Gastroesophageal sphincter (tissue), 4 donors: ENCODE measurements at regions not wholly inside any gene's neighbourhood (a gene's known extent, or its start where the extent isn't known, plus 50 kb on each side); places are given as distances from the start of the nearest gene placed in this dataset.
"Not testable (repeated sequence)": the region's sequence is repeated elsewhere in the genome, so short reads cannot be mapped to it uniquely, and the experiment has no call there.

Source experiments
- ATAC-seq: fragments of 150-250 bp; one replicate; pipeline ENCODE4 v1.9.1; 2016; ENCODE audit warnings: mild to moderate bottlenecking, moderate library complexity
- H3K27ac ChIP-seq, 4 donors: fragments of 200-600 bp; sonication (generic) in 3 of 4; 1 replicate in 3 of 4; 2 replicates in 1 of 4; pipeline ENCODE4 v1.5.1; 2016 to 2019
- H3K27me3 ChIP-seq: fragments of 200-600 bp; sonication (generic); one replicate; pipeline ENCODE4 v1.5.1; 2019
- H3K36me3 ChIP-seq, 2 donors: fragments of 200-600 bp; sonication (generic); one replicate each; pipeline ENCODE4 v1.5.1; 2019; ENCODE audit warnings: control low read depth in 1 of 2
- H3K4me1 ChIP-seq, 3 donors: fragments of 200-600 bp; sonication (generic); 1 replicate in 2 of 3; 2 replicates in 1 of 3; pipeline ENCODE4 v1.5.1; 2016 to 2019; ENCODE audit warnings: control low read depth in 2 of 3
- H3K4me3 ChIP-seq, 2 donors: fragments of 200-600 bp; sonication (generic); one replicate each; pipeline ENCODE4 v1.5.1; 2019; ENCODE audit warnings: mild to moderate bottlenecking in 1 of 2, moderate library complexity in 1 of 2
- H3K9me3 ChIP-seq, 3 donors: fragments of 200-600 bp; sonication (generic); one replicate each; pipeline ENCODE4 v1.5.1; 2017 to 2019; ENCODE audit warnings: control low read depth in 2 of 3
- EP300 ChIP-seq: sonication (generic); formaldehyde crosslinking; IDR thresholded peaks from one replicate; pipeline ENCODE4 v1.6.1; 2017; ENCODE audit warnings: antibody characterized with exemption, mild to moderate bottlenecking
- POLR2A ChIP-seq, 2 donors: fragments of 450-650 bp; IDR thresholded peaks; one replicate each; pipeline ENCODE4 v1.6.1; 2017; ENCODE audit warnings: antibody characterized with exemption in 2 of 2, mild to moderate bottlenecking in 2 of 2, moderate library complexity in 1 of 2
- POLR2AphosphoS5 ChIP-seq: sonication (generic); formaldehyde crosslinking; IDR thresholded peaks from one replicate; pipeline ENCODE4 v1.6.1; 2017; ENCODE audit warnings: antibody characterized with exemption
- WGBS, 2 donors: methylation state at CpG; one replicate each; pipeline ENCODE4 v1.1.5; 2018; ENCODE audit warnings: low coverage in 1 of 2; 5-methylcytosine and 5-hydroxymethylcytosine counted together
- TF ChIP-seq, protein P1 (sequence below), 4 experiments: fragments of 200-600 bp in 2 of 4; fragments of 450-650 bp in 2 of 4; sonication (generic) in 1 of 4; IDR thresholded peaks; one replicate each; pipeline ENCODE4 v1.5.1; 2017 to 2019; ENCODE audit warnings: antibody characterized with exemption in 4 of 4, mild to moderate bottlenecking in 2 of 4, moderate library complexity in 2 of 4

DNA sequence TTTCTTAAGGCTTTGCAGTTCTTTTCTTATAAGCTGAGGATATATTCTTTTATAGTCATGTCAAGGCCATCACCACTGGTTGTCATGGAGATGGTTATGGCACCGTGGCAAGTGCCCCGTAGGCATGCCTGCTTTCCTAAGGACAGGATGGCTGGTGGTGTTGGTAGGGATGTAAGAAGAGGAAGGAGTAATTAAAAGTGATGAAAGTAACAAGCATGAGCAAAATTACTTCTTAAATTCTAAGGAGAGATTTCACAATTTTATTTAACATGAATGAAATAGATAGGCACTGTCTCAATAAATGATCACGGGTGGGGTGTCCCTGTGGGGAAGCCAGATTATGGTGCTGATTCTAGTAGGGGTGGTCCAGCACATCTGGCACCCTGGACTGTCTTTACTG, 290.2 kb upstream of the KLF4 start:
- Histone ChIP-seq H3K27me3 (no peaks in the 10 kb centered on the region), H3K4me1 (peaks cover 0 to 5% (median 0%) of the 10 kb centered on the region in 3 donors), H3K9me3 (no peaks in the 10 kb centered on the region), H3K4me3 (no peak overlapping the region), H3K27ac (no peak overlapping the region), H3K36me3 (no peaks in the 10 kb centered on the region)
- WGBS, 2 donors, result 90 to 96% methylated on average over 2 to 3 of the region's 3 CpGs
- ATAC-seq, result no peak
- TF ChIP-seq, protein P1, sequence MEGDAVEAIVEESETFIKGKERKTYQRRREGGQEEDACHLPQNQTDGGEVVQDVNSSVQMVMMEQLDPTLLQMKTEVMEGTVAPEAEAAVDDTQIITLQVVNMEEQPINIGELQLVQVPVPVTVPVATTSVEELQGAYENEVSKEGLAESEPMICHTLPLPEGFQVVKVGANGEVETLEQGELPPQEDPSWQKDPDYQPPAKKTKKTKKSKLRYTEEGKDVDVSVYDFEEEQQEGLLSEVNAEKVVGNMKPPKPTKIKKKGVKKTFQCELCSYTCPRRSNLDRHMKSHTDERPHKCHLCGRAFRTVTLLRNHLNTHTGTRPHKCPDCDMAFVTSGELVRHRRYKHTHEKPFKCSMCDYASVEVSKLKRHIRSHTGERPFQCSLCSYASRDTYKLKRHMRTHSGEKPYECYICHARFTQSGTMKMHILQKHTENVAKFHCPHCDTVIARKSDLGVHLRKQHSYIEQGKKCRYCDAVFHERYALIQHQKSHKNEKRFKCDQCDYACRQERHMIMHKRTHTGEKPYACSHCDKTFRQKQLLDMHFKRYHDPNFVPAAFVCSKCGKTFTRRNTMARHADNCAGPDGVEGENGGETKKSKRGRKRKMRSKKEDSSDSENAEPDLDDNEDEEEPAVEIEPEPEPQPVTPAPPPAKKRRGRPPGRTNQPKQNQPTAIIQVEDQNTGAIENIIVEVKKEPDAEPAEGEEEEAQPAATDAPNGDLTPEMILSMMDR (IDR thresholded peaks at IDR 0.05), result no peak
- TF ChIP-seq POLR2A (IDR thresholded peaks at IDR 0.05) (no peak), EP300 (no peak), POLR2AphosphoS5 (no peak)

DNA sequence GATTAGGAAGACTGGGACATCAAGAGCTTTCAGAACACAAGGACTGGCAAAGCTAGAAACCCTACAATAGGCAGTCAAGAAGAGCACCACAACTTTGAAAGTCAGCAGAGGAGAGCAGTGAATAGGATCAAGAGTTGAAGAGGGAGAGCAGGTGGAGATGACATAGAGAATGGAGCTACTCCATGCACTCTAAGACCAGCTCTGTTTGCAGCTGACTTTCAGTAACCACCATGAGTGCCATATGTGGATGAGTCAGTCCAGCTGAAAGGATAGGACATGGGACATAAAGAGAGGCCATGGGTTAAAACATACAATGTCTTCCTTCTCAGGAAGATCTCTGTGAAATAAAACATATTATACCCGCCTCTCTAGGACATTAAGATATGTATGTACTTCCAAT, 289.1 kb upstream of the KLF4 start:
- no peaks in the 10 kb centered on the region for H3K36me3 ChIP-seq
- no peaks in the 10 kb centered on the region for H3K4me1 ChIP-seq
- WGBS, 2 donors, result 78 to 96% methylated on average over 1 of the region's 1 CpG
- ATAC-seq, result no peak
- H3K27me3 ChIP-seq, result no peaks in the 10 kb centered on the region
- H3K9me3 ChIP-seq, result no peaks in the 10 kb centered on the region
- TF ChIP-seq POLR2AphosphoS5 (no peak), EP300 (no peak)
- H3K27ac ChIP-seq, result no peak overlapping the region
- H3K4me3 ChIP-seq, result no peak overlapping the region

DNA sequence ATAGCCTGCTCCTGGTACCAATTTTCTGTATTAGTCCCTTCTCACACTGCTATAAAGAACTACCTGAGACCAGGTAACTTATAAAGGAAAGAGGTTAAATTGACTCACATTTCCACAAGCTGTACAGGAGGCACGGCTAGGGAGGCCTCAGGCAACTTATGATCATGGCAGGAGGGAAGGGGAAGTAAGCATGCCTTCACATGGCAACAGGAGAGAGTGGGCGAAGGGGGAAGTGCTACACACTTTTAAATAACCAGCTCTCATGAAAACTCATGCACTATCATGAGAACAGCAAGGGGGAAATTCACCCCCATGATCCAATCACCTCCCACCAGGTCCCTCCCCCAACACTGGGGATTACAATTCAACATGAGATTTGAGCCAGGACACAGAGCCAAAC, 284.5 kb upstream of the KLF4 start:
- H3K9me3 ChIP-seq, H3K36me3 ChIP-seq, H3K27ac ChIP-seq, H3K27me3 ChIP-seq, ATAC-seq, H3K4me3 ChIP-seq, H3K4me1 ChIP-seq: not testable (repeated sequence)
- 100% methylated on average over 2 of the region's 2 CpGs; no CpG with 5 or more reads in 1 of the 2 donors for WGBS, 2 donors

DNA sequence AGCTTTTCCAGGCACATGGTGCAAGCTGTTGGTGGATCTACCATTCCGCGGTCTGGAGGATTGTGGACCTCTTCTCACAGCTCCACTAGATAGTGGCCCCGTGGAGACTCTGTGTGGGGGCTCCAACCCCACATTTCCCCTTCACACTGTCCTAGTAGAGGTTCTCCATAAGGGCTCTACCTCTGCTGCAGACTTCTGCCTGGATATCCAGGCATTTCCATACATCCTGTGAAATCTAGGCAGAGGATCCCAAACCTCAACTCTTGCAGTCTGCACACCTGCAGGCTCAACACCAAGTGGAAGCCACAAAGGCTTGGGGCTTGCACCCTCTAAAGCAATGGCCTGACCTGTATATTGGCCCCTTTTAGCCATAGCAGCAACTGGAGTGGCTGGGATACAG, 283.4 kb upstream of the KLF4 start:
- no peaks in the 10 kb centered on the region for H3K27me3 ChIP-seq
- no peaks in the 10 kb centered on the region for H3K4me1 ChIP-seq
- no peak overlapping the region for H3K27ac ChIP-seq
- ATAC-seq, result no peak
- TF ChIP-seq POLR2A (IDR thresholded peaks at IDR 0.05) (no peak), EP300 (no peak), POLR2AphosphoS5 (no peak)
- TF ChIP-seq, protein P1 (IDR thresholded peaks at IDR 0.05), result no peak
- no CpG with 5 or more reads among the region's 3 CpGs for WGBS, 2 donors
- no peak overlapping the region for H3K4me3 ChIP-seq
- H3K36me3 ChIP-seq, result no peaks in the 10 kb centered on the region
- H3K9me3 ChIP-seq, result peaks cover 0 to 7% (median 0%) of the 10 kb centered on the region in 3 donors

DNA sequence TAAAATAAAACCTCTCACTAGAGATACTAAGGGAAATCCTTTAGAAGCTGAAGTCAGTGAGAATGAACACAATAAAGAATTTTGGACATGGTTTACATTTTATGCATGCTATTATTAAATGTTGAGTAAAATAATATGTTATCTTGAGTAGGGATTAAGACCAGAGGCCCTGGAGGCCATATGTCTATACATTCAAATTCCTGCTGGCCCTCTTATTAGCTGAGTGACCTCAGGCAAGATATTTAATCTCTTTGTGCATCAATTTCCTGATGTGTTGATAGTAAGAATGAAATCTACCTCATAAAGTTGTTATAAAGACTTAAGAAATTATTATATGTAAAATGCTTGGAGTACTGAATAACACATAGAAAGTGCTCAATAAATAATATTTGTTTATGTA, 281.1 kb upstream of the KLF4 start:
- Histone ChIP-seq H3K4me1 (no peaks in the 10 kb centered on the region), H3K36me3 (no peaks in the 10 kb centered on the region), H3K4me3 (no peak overlapping the region), H3K27ac (no peak overlapping the region), H3K9me3 (peaks cover 0 to 7% (median 0%) of the 10 kb centered on the region in 3 donors), H3K27me3 (no peaks in the 10 kb centered on the region)
- TF ChIP-seq POLR2A (IDR thresholded peaks at IDR 0.05) (no peak), EP300 (no peak)
- no peak for ATAC-seq

DNA sequence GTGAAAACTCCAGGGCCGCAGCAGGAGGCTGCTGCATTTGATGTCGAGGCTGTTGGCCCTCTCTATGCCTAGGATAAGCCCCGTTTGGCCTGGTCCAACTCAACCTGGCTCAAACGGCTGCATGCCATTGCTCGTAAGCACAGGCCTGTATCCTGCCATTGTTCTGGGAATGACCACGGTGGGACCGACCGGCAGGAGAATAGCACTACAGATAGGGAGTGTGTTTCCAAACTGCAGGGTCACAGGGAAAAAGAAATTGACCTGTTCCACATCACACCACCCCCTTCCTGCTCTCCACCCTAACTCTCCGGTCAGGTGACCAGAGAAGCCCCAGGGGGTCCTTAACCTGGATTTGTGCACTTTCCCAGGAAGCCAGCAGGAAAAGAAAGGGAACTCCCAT, 278.7 kb upstream of the KLF4 start:
- Histone ChIP-seq H3K27me3 (no peaks in the 10 kb centered on the region), H3K27ac (peak overlapping the region in 3 of 4 donors; percentile 4 to 69 (median 24))
- 54% methylated on average over 2 of the region's 9 CpGs; no CpG with 5 or more reads in 1 of the 2 donors for WGBS, 2 donors

More for the DNA sequence above, 278.7 kb upstream of the KLF4 start:
- Histone ChIP-seq H3K4me3 (no peak overlapping the region), H3K36me3 (no peaks in the 10 kb centered on the region), H3K9me3 (peaks cover 0 to 4% (median 0%) of the 10 kb centered on the region in 3 donors), H3K4me1 (no peaks in the 10 kb centered on the region)
- peak; percentile 79 for ATAC-seq
- TF ChIP-seq, protein P1 (IDR thresholded peaks at IDR 0.05), result no peak
- TF ChIP-seq POLR2AphosphoS5, result no peak
